ENCODE measurements at regions not wholly inside any gene's neighbourhood (a gene's known extent, or its start where the extent isn't known, plus 50 kb on each side); places are given as distances from the start of the nearest gene placed in this dataset.
"Not testable (repeated sequence)": the region's sequence is repeated elsewhere in the genome, so short reads cannot be mapped to it uniquely, and the experiment has no call there.

GRCh38 chr14:27826149-27826548 lies 940.4 kb upstream of the FOXG1 start:
- not testable (repeated sequence) for TF ChIP-seq EZH2 (IDR thresholded peaks at IDR 0.05; ENCODE audit: insufficient read depth, poor library complexity, severe bottlenecking); EZH2phosphoT487 (IDR thresholded peaks at IDR 0.05; ENCODE audit: insufficient read depth, low read depth)
